ENCODE measurements at regions not wholly inside any gene's neighbourhood (a gene's known extent, or its start where the extent isn't known, plus 50 kb on each side); places are given as distances from the start of the nearest gene placed in this dataset.
"Not testable (repeated sequence)": the region's sequence is repeated elsewhere in the genome, so short reads cannot be mapped to it uniquely, and the experiment has no call there.

DNA sequence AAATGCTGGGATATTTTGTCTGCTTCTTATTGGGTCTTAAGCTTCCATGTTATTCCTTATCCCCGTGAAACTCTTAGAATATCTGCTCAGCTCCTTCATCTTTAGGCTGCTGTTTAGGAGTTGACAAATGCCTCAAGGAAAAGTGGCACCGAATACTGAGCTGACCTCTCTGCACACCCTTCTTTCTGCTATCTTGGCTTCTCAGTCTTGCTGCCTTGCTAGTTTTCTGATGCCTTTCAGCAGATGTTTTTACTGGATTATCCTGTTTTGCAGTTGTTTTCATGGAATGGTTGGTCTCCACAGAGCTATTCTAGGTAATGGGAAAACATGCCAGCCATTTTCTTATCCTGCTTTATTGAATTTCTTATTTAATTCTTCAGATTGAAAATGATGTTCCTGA, 86.3 kb downstream of the GYPE start:
- DNase-seq = no peak
- H3K9ac ChIP-seq (ENCODE audit: low read depth in 2 of 2, low read length in 2 of 2) = no peak overlapping the region
- no peaks in the 10 kb centered on the region for H3K36me3 ChIP-seq
- H3K27me3 ChIP-seq = no peaks in the 10 kb centered on the region
- H3K9me3 ChIP-seq = no peaks in the 10 kb centered on the region
- no peaks in the 10 kb centered on the region for H3K4me1 ChIP-seq
- intact Hi-C loops (cut with DNase I) = no loop called here
- TF ChIP-seq, protein P1, sequence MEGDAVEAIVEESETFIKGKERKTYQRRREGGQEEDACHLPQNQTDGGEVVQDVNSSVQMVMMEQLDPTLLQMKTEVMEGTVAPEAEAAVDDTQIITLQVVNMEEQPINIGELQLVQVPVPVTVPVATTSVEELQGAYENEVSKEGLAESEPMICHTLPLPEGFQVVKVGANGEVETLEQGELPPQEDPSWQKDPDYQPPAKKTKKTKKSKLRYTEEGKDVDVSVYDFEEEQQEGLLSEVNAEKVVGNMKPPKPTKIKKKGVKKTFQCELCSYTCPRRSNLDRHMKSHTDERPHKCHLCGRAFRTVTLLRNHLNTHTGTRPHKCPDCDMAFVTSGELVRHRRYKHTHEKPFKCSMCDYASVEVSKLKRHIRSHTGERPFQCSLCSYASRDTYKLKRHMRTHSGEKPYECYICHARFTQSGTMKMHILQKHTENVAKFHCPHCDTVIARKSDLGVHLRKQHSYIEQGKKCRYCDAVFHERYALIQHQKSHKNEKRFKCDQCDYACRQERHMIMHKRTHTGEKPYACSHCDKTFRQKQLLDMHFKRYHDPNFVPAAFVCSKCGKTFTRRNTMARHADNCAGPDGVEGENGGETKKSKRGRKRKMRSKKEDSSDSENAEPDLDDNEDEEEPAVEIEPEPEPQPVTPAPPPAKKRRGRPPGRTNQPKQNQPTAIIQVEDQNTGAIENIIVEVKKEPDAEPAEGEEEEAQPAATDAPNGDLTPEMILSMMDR (IDR thresholded peaks at IDR 0.05) = no peak
- H3K4me3 ChIP-seq = no peak overlapping the region
- no peak overlapping the region for H3K27ac ChIP-seq

DNA sequence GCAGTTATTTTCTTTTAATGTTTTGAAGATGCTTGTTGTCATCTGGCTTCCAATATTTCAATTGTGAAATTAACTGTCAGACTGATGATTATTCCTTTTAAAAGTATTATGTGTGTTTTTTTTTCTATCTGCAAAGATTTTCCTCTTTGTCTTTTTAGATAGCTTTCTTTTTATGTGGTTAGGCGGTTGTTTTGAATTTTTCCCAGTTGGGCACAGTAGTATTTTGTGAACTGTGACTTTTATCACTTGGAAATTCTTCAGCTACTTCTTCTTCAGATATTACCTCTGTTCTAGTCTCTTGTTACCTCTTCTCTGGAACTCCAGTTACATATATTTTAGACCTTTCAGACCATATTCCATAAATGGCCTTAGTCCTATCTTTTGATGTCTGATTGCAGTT, 87.5 kb downstream of the GYPE start:
- H3K4me3 ChIP-seq; H3K27ac ChIP-seq; H3K9ac ChIP-seq (ENCODE audit: low read depth in 2 of 2, low read length in 2 of 2); intact Hi-C loops (cut with DNase I); H3K9me3 ChIP-seq; DNase-seq; H3K27me3 ChIP-seq; H3K36me3 ChIP-seq; H3K4me1 ChIP-seq: not testable (repeated sequence)

DNA sequence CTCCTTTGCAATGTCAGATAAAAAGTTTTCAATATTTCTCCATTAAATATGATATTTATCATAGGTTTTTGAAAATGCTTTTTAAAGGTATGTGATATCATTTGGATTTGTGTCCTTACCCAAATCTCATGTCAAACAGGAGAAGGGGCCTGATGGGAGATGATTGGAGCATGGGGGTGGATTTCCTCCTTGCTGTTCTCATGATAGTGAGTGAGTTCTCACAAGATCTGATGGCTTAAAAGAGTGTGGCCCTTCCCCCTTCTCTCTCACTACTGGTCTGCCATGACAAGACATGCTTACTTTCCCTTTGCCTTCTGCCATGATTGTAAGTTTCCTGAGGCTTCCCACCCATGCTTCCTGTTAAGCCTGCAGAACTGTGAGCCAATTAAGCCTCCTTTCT, 90.0 kb downstream of the GYPE start:
- H3K4me1 ChIP-seq; H3K27me3 ChIP-seq; DNase-seq; H3K4me3 ChIP-seq; H3K9ac ChIP-seq (ENCODE audit: low read depth in 2 of 2, low read length in 2 of 2); H3K36me3 ChIP-seq; H3K9me3 ChIP-seq; intact Hi-C loops (cut with DNase I); H3K27ac ChIP-seq: not testable (repeated sequence)

DNA sequence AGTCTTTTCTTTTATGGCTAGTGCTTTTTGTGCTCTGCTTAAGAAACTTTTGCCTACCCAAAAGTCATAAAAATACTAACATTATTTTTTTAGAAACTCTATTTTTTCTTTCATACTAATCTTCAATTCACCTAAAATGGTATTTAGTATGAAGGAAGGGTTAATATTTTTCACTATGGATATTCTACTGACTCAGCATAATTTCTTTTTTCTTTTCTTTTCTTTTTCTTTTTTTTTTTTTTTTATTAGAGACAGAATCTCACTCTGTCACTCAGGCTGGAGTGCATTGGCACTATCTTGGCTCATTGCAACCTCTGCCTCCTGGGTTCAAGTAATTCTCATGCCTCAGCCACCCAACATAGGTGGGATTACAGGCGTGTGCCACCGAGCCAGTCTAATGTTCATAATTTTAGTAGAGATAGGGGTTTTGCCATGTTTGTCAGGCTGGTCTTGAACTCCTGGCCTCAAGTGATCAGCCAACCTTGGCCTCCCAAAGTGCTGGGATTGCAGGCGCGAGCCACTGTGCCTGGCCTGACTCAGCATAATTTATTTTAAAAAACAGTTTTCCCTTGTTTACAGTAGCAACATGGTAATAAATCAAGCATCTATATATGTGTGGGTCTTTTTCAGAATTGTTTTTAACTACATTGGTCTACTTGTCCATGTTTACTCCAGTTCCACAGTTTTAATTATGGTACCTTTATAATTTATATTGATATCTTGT, 91.8 kb downstream of the GYPE start:
- not testable (repeated sequence) for H3K4me1 ChIP-seq

DNA sequence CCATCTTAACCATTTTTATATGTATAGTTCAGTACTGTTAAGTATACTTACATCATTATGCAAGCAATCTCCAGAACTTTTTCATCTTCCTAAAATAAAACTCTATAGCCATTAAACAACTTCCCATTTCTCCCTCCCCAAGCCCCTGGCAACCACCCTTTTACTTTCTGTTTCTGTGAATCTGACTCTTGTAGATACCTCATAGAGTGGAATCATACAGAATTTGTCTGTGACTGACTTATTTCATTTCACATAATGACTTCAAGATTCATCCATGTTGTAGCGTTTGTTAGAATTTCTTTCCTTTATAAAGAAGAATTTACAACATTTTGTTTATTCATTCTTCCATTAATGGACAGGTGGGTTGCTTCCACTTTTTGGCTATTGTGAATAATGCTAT, 91.2 kb upstream of the FREM3 start:
- H3K9ac ChIP-seq (ENCODE audit: low read depth in 2 of 2, low read length in 2 of 2); H3K36me3 ChIP-seq; H3K9me3 ChIP-seq; H3K27ac ChIP-seq; H3K27me3 ChIP-seq; intact Hi-C loops (cut with DNase I); H3K4me3 ChIP-seq; DNase-seq; H3K4me1 ChIP-seq: not testable (repeated sequence)

More for the DNA sequence above, 91.8 kb downstream of the GYPE start:
- H3K36me3 ChIP-seq; intact Hi-C loops (cut with DNase I); H3K9me3 ChIP-seq; DNase-seq; H3K4me3 ChIP-seq; H3K27ac ChIP-seq; H3K27me3 ChIP-seq; H3K9ac ChIP-seq (ENCODE audit: low read depth in 2 of 2, low read length in 2 of 2): not testable (repeated sequence)

DNA sequence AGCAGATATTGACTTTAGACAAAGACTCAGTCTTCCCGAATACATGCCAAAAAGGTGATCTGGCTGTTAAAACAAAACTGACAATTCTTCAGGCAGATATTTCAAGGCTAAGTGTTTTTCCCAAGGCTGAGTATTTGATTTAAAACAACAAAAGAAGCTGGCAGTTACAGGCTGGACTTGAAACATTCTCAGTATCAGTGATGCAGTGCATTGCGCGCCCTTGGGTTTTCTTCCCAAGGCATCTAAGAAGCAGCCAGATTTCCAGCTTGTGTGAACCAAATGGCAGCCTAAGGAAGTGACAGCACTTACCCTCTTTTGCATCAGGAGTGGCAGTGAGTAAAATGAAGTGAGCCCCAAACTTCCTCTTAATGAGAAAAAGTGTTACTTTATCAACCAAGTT, 90.0 kb upstream of the FREM3 start:
- H3K9ac ChIP-seq (ENCODE audit: low read depth in 2 of 2, low read length in 2 of 2); H3K27ac ChIP-seq; H3K36me3 ChIP-seq; DNase-seq; H3K27me3 ChIP-seq; intact Hi-C loops (cut with DNase I); H3K9me3 ChIP-seq; H3K4me1 ChIP-seq; H3K4me3 ChIP-seq: not testable (repeated sequence)

DNA sequence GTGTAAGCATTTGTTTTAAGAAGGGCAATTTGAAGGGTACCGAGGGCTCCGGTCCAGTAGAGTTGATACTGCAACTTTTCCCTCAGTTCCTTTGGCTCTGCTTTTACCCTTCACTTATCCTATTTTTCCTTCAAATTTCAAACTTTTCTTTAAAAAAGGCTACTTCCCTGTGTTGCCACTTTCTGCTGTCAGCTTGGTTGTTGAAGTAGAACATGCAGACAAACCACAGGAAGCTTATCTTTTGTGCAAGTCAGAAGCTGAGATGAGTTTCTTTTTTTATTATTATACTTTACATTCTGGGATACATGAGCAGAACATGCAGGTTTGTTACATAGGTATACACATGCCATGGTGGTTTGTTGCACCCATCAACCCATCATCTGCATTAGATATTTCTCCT, 89.1 kb upstream of the FREM3 start:
- H3K27ac ChIP-seq; H3K36me3 ChIP-seq; H3K27me3 ChIP-seq; H3K9ac ChIP-seq (ENCODE audit: low read depth in 2 of 2, low read length in 2 of 2); H3K4me1 ChIP-seq; H3K9me3 ChIP-seq; DNase-seq; H3K4me3 ChIP-seq; intact Hi-C loops (cut with DNase I): not testable (repeated sequence)

DNA sequence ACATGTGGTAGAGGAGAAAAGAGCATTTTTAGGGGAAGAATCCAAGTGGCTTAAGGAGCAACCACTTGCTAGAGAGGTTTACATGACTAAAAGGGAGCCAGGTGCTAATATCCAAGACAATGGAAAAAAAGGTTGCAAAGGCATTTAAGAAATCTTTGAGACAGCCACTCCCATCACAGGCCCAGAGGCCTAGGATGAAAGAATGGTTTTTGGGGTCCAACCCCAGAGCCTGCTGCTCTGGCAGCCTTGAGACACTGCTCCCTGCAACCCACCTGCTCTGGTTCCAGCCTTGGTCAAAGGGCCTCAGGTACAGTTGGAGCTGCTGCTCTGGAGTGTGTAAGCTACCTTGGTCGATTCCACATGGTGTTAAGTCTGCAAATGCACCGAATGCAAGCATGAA, 84.1 kb upstream of the FREM3 start:
- no peak overlapping the region for H3K9ac ChIP-seq (ENCODE audit: low read depth in 2 of 2, low read length in 2 of 2)
- DNase-seq = no peak
- H3K36me3 ChIP-seq = no peaks in the 10 kb centered on the region
- H3K4me3 ChIP-seq = no peak overlapping the region
- intact Hi-C loops (cut with DNase I) = no loop called here
- no peaks in the 10 kb centered on the region for H3K4me1 ChIP-seq
- no peak overlapping the region for H3K27ac ChIP-seq
- no peaks in the 10 kb centered on the region for H3K9me3 ChIP-seq
- TF ChIP-seq, protein P1 (IDR thresholded peaks at IDR 0.05) = no peak
- H3K27me3 ChIP-seq = no peaks in the 10 kb centered on the region

All from colonic mucosa (tissue), 4 donors.